K562 (cell line): ENCODE measurements at regions not wholly inside any gene's neighbourhood (a gene's known extent, or its start where the extent isn't known, plus 50 kb on each side); places are given as distances from the start of the nearest gene placed in this dataset.

Source experiments
- ATAC-seq: fragments of 200-7000 bp; cut with Tn5 transposase; 3 replicates; pipeline ENCODE4 v1.9.1; 2020; ENCODE audit warnings: moderate library complexity
- BruUV-seq: library from RNA; stranded (reverse); fragments of 400-500 nt; replicated peaks from 2 replicates; lab custom pipeline; 2021; lab: Mats Ljungman, UMichigan
- CTCF ChIA-PET: fragments of 300-600 bp; formaldehyde crosslinking; extraction: SDS; loops from one replicate; lab custom pipeline; 2021; ENCODE audit warnings: low intra/inter-chr PET ratio; lab: Yijun Ruan, JAX
- POLR2A ChIA-PET: fragments of 300-600, 350-650 bp; sonication (Branson Sonifier 250); formaldehyde crosslinking; extraction: SDS; loops from one replicate; lab custom pipeline; 2021; ENCODE audit warnings: antibody characterized with exemption, inconsistent platforms; lab: Yijun Ruan, JAX
- DNase-seq, 4 experiments: peaks; one replicate each; pipeline versions ENCODE4 v3.0.0 to v3.0.0-alpha.2; 2011 to 2018; ENCODE audit warnings: low spot score in 3 of 4, mixed read lengths in 3 of 4; ENCODE audit errors: extremely low read depth in 1 of 4
- FAIRE-seq: peaks from 2 replicates; lab custom pipeline; 2011; peaks lifted over from hg19 to GRCh38; lab: Jason Lieb, UNC
- H2AFZ ChIP-seq: 2 replicates; pipeline ENCODE4 v1.6.0; 2011; ENCODE audit warnings: low read depth, low read length, control low read depth, inconsistent platforms
- H3K27ac ChIP-seq: fragments of 200-600 bp; 3 replicates; pipeline ENCODE4 v1.8.0; 2011; ENCODE audit warnings: low read depth, mild to moderate bottlenecking, control low read depth, inconsistent platforms, low read length, moderate library complexity, mixed read lengths; ENCODE audit errors: extremely low read depth
- H3K27me3 ChIP-seq, 2 experiments: fragments of 300-600 bp in 1 of 2; 2 replicates in 1 of 2; 3 replicates in 1 of 2; pipeline versions ENCODE4 v1.6.0 to v1.8.0; 2011; ENCODE audit warnings: inconsistent platforms in 2 of 2, low read length in 2 of 2, mild to moderate bottlenecking in 1 of 2, mixed read lengths in 1 of 2, moderate library complexity in 1 of 2; ENCODE audit not compliant: control insufficient read depth in 2 of 2, insufficient read depth in 2 of 2
- H3K36me3 ChIP-seq: fragments of 300-600 bp; 3 replicates; pipeline ENCODE4 v1.8.0; 2011; ENCODE audit warnings: mild to moderate bottlenecking, low read length, inconsistent platforms; ENCODE audit not compliant: control insufficient read depth, insufficient read depth
- H3K4me1 ChIP-seq, 2 experiments: fragments of 200-600 bp in 1 of 2; replicated peaks in 1 of 2; 2 replicates in 1 of 2; 3 replicates in 1 of 2; pipeline versions ENCODE4 v1.5.1 to v1.8.0; 2011; ENCODE audit warnings: inconsistent platforms in 2 of 2, low read length in 2 of 2, mild to moderate bottlenecking in 1 of 2, mixed read lengths in 1 of 2, moderate library complexity in 1 of 2; ENCODE audit not compliant: control insufficient read depth in 2 of 2, insufficient read depth in 2 of 2
- H3K4me2 ChIP-seq: 2 replicates; pipeline ENCODE4 v1.6.1; 2011; ENCODE audit warnings: low read length, control low read depth, inconsistent platforms, mixed read lengths; ENCODE audit not compliant: insufficient read depth
- H3K4me3 ChIP-seq: fragments of 200-600 bp; sonication (generic), shearing (Covaris generic); 2 replicates; pipeline ENCODE4 v1.5.1; 2016; ENCODE audit warnings: control low read depth, inconsistent platforms
- H3K79me2 ChIP-seq: fragments of 200-600 bp; 3 replicates; pipeline ENCODE4 v1.8.0; 2011; ENCODE audit warnings: low read length, inconsistent platforms; ENCODE audit not compliant: control insufficient read depth, insufficient read depth
- H3K9ac ChIP-seq, 2 experiments: 2 replicates each; pipeline versions ENCODE4 v1.6.0 to v1.6.1; 2011; ENCODE audit warnings: low read depth in 2 of 2, low read length in 2 of 2, control low read depth in 1 of 2, inconsistent platforms in 1 of 2, mild to moderate bottlenecking in 1 of 2, mixed read lengths in 1 of 2; ENCODE audit not compliant: insufficient read depth in 1 of 2
- H3K9me1 ChIP-seq: one replicate; pipeline ENCODE4 v1.6.0; 2011; ENCODE audit warnings: inconsistent platforms, mild to moderate bottlenecking, low read length, moderate library complexity; ENCODE audit not compliant: control insufficient read depth, insufficient read depth
- H3K9me3 ChIP-seq: replicated peaks from 2 replicates; pipeline ENCODE4 v1.5.1; 2011; ENCODE audit warnings: low read depth, low read length, inconsistent platforms; ENCODE audit not compliant: control insufficient read depth, insufficient read depth
- H4K20me1 ChIP-seq: replicated peaks from 2 replicates; pipeline ENCODE4 v1.6.1; 2011; ENCODE audit warnings: low read length, inconsistent platforms, mixed read lengths; ENCODE audit not compliant: control insufficient read depth, insufficient read depth
- BHLHE40 ChIP-seq: IDR thresholded peaks from 2 replicates; pipeline ENCODE4 v1.6.1; 2011; ENCODE audit warnings: low read length, improper control_type of control experiment
- CREBBP ChIP-seq: IDR thresholded peaks from one replicate; pipeline ENCODE4 v1.6.1; 2012; ENCODE audit warnings: low read depth, mild to moderate bottlenecking, control low read depth, inconsistent platforms, low read length
- POLR2B ChIP-seq: fragments of 450-650 bp; IDR thresholded peaks from 2 replicates; pipeline ENCODE4 v1.6.1; 2018; ENCODE audit warnings: low read depth; ENCODE audit not compliant: partially characterized antibody
- SP1 ChIP-seq: sonication (generic); formaldehyde crosslinking; IDR thresholded peaks from 2 replicates; pipeline ENCODE4 v1.8.1; 2022; ENCODE audit warnings: mild to moderate bottlenecking, missing genetic modification reagents
- STAT5A ChIP-seq: IDR thresholded peaks from 2 replicates; pipeline ENCODE4 v1.6.1; 2012; ENCODE audit warnings: low read length, inconsistent platforms, borderline replicate concordance
- ZNF57 ChIP-seq: fragments of 450-650 bp; formaldehyde crosslinking; IDR thresholded peaks from 2 replicates; pipeline ENCODE4 v1.4.0; 2020; ENCODE audit warnings: mild to moderate bottlenecking, moderate library complexity
- ZNF586 ChIP-seq: fragments of 450-650 bp; formaldehyde crosslinking; conservative IDR thresholded peaks from 2 replicates; pipeline ENCODE4 v1.4.0; 2020; ENCODE audit warnings: mild to moderate bottlenecking, moderate library complexity
- ZNF780A ChIP-seq: fragments of 250-450 bp; sonication (Bioruptor Pico); IDR thresholded peaks from 2 replicates; pipeline ENCODE4 v1.5.0; 2021; ENCODE audit warnings: mild to moderate bottlenecking
- WGBS: fragments of 100-300 bp; shearing (Covaris generic); methylation state at CpG from one replicate; pipeline ENCODE4 v1.1.6; 2016; ENCODE audit warnings: low coverage, mixed read lengths; ENCODE audit not compliant: insufficient coverage; ENCODE audit errors: missing lambda C conversion rate; 5-methylcytosine and 5-hydroxymethylcytosine counted together
- in situ Hi-C: fragments of 300-500 bp; cut with MboI; formaldehyde crosslinking; loops from 4 replicates; pipeline ENCODE4 v1.15.0; 2018; ENCODE audit warnings: inconsistent platforms, mixed read lengths
- intact Hi-C: fragments of 100-400 bp; cut with micrococcal nuclease; formaldehyde crosslinking; loops from 2 replicates; pipeline ENCODE4 v1.14.2; 2022
- TF ChIP-seq, protein P1 (sequence below), 3 experiments: fragments of 200-800 bp in 1 of 3; fragments of 250-450 bp in 1 of 3; fragments of 450-650 bp in 1 of 3; sonication (Bioruptor Pico) in 1 of 3; sonication (Bioruptor generic) in 1 of 3; formaldehyde crosslinking in 1 of 3; IDR thresholded peaks; 2 replicates each; pipeline versions ENCODE4 v1.6.1 to v1.8.0; 2016 to 2022; ENCODE audit warnings: mild to moderate bottlenecking in 2 of 3, missing genetic modification characterization in 2 of 3, missing compliant biosample characterization in 1 of 3, moderate library complexity in 1 of 3
- TF ChIP-seq, protein P2 (sequence below), 2 experiments: fragments of 450-650 bp in 1 of 2; sonication (generic) in 1 of 2; formaldehyde crosslinking in 1 of 2; IDR thresholded peaks in 1 of 2; conservative IDR thresholded peaks in 1 of 2; 2 replicates each; pipeline versions ENCODE4 v1.6.1 to v1.8.1; 2016 to 2023; ENCODE audit warnings: mild to moderate bottlenecking in 2 of 2, moderate library complexity in 2 of 2, inconsistent platforms in 1 of 2, missing genetic modification reagents in 1 of 2
- TF ChIP-seq, protein P3 (sequence below): fragments of 450-650 bp; formaldehyde crosslinking; IDR thresholded peaks from 2 replicates; pipeline ENCODE4 v1.4.0; 2020; ENCODE audit warnings: mild to moderate bottlenecking, moderate library complexity

DNA sequence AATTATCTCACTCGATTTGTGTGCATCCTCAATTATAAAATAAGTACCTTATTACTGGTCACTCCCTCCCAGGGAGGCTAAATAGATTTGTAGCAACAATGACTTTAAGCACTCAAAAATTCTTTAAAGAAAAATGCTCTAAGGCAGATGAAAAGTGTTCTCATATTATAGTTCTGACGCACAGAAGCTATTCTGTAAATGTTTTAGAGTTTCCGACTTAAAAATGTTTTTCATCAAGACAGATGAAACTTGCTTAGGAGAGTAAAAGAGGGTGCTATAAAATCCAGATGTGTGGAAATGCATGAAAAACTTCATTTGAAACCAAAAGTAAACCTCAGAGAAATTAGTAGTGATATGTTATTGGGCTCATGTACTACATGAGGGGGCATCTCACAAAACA, 398.4 kb upstream of the KCNMB2 start:
- no peak overlapping the region for H2AFZ ChIP-seq
- H3K27me3 ChIP-seq = no peaks in the 10 kb centered on the region
- no peaks in the 10 kb centered on the region for H3K9me3 ChIP-seq
- no peaks in the 10 kb centered on the region for H3K79me2 ChIP-seq
- no peak overlapping the region for H3K9ac ChIP-seq
- DNase-seq (no peak), ATAC-seq (no peak), FAIRE-seq (no peak)
- in situ Hi-C loops (no loop called here), intact Hi-C loops (no loop called here)
- CTCF ChIA-PET = no interaction called here
- no peaks in the 10 kb centered on the region for H3K9me1 ChIP-seq
- 49% methylated on average over 3 of the region's 3 CpGs for WGBS
- H3K4me3 ChIP-seq = no peak overlapping the region
- TF ChIP-seq ZNF586 (CRISPR knock-in tag) (no peak), CREBBP (no peak)
- H3K4me1 ChIP-seq = no peaks in the 10 kb centered on the region
- H3K27ac ChIP-seq = no peak overlapping the region
- H3K4me2 ChIP-seq = no peak overlapping the region
- no peaks in the 10 kb centered on the region for H4K20me1 ChIP-seq
- no TSS peak for BruUV-seq
- POLR2A ChIA-PET = no interaction called here
- no peaks in the 10 kb centered on the region for H3K36me3 ChIP-seq

GRCh38 chr3:178139116-178139515, 397.1 kb upstream of the KCNMB2 start:
- no peak overlapping the region for H3K4me3 ChIP-seq
- in situ Hi-C loops (no loop called here), intact Hi-C loops (no loop called here)
- no peak for ATAC-seq
- no peak overlapping the region for H3K4me2 ChIP-seq
- H2AFZ ChIP-seq = no peak overlapping the region
- no peak overlapping the region for H3K9ac ChIP-seq
- no peaks in the 10 kb centered on the region for H4K20me1 ChIP-seq
- no peak for FAIRE-seq
- ChIA-PET CTCF (no interaction called here), POLR2A (interaction anchor here (0.7 kb wide), 1 partner anchor 777 kb away, joined by 4 read pairs; no protein-coding TSS in a partner anchor)
- BruUV-seq = no TSS peak
- no peaks in the 10 kb centered on the region for H3K79me2 ChIP-seq
- H3K27ac ChIP-seq = no peak overlapping the region
- H3K4me1 ChIP-seq = no peaks in the 10 kb centered on the region
- H3K27me3 ChIP-seq = no peaks in the 10 kb centered on the region
- H3K36me3 ChIP-seq = no peaks in the 10 kb centered on the region
- H3K9me1 ChIP-seq = no peaks in the 10 kb centered on the region
- DNase-seq = no peak
- H3K9me3 ChIP-seq = no peaks in the 10 kb centered on the region
- TF ChIP-seq, protein P1, sequence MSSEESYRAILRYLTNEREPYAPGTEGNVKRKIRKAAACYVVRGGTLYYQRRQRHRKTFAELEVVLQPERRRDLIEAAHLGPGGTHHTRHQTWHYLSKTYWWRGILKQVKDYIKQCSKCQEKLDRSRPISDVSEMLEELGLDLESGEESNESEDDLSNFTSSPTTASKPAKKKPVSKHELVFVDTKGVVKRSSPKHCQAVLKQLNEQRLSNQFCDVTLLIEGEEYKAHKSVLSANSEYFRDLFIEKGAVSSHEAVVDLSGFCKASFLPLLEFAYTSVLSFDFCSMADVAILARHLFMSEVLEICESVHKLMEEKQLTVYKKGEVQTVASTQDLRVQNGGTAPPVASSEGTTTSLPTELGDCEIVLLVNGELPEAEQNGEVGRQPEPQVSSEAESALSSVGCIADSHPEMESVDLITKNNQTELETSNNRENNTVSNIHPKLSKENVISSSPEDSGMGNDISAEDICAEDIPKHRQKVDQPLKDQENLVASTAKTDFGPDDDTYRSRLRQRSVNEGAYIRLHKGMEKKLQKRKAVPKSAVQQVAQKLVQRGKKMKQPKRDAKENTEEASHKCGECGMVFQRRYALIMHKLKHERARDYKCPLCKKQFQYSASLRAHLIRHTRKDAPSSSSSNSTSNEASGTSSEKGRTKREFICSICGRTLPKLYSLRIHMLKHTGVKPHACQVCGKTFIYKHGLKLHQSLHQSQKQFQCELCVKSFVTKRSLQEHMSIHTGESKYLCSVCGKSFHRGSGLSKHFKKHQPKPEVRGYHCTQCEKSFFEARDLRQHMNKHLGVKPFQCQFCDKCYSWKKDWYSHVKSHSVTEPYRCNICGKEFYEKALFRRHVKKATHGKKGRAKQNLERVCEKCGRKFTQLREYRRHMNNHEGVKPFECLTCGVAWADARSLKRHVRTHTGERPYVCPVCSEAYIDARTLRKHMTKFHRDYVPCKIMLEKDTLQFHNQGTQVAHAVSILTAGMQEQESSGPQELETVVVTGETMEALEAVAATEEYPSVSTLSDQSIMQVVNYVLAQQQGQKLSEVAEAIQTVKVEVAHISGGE (CRISPR knock-in tag; IDR thresholded peaks at IDR 0.05) = no peak
- TF ChIP-seq, protein P2, sequence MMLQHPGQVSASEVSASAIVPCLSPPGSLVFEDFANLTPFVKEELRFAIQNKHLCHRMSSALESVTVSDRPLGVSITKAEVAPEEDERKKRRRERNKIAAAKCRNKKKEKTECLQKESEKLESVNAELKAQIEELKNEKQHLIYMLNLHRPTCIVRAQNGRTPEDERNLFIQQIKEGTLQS (IDR thresholded peaks at IDR 0.05) = no peak
- TF ChIP-seq, protein P2 (CRISPR knock-in tag; conservative IDR thresholded peaks at IDR 0.05) = no peak
- TF ChIP-seq ZNF780A (CRISPR knock-in tag) = no peak
- TF ChIP-seq STAT5A = no peak
- TF ChIP-seq, protein P3, sequence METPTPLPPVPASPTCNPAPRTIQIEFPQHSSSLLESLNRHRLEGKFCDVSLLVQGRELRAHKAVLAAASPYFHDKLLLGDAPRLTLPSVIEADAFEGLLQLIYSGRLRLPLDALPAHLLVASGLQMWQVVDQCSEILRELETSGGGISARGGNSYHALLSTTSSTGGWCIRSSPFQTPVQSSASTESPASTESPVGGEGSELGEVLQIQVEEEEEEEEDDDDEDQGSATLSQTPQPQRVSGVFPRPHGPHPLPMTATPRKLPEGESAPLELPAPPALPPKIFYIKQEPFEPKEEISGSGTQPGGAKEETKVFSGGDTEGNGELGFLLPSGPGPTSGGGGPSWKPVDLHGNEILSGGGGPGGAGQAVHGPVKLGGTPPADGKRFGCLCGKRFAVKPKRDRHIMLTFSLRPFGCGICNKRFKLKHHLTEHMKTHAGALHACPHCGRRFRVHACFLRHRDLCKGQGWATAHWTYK (CRISPR knock-in tag) = no peak
- TF ChIP-seq POLR2B = no peak
- no peak for TF ChIP-seq BHLHE40
- TF ChIP-seq ZNF57 = no peak
- no peak for TF ChIP-seq SP1 (CRISPR knock-in tag)
